GM12878 (cell line): ENCODE measurements at regions not wholly inside any gene's neighbourhood (a gene's known extent, or its start where the extent isn't known, plus 50 kb on each side); places are given as distances from the start of the nearest gene placed in this dataset.

Experiments
- ATAC-seq: fragments of 200-7000 bp; cut with Tn5 transposase; 3 replicates; pipeline ENCODE4 v1.9.1; 2020; ENCODE audit warnings: mild to moderate bottlenecking, moderate library complexity
- BruUV-seq: library from RNA; stranded (reverse); fragments of 400-500 nt; replicated peaks from 2 replicates; lab custom pipeline; 2021; lab: Mats Ljungman, UMichigan
- CTCF ChIA-PET: fragments of 300-600 bp; sonication (Branson Sonifier 250); formaldehyde crosslinking; extraction: SDS; loops from one replicate; lab custom pipeline; 2021; ENCODE audit warnings: inconsistent platforms; lab: Yijun Ruan, JAX
- POLR2A ChIA-PET: fragments of 350-600 bp; formaldehyde crosslinking; extraction: SDS; loops from one replicate; lab custom pipeline; 2021; ENCODE audit warnings: inconsistent platforms; lab: Charles Lee
- RAD21 ChIA-PET: fragments of 300-600 bp; sonication (Branson Sonifier 250); formaldehyde crosslinking; loops from one replicate; lab custom pipeline; 2023; ENCODE audit warnings: antibody characterized with exemption; ENCODE audit not compliant: unreplicated experiment; lab: Charles Lee
- SMC1A ChIA-PET: fragments of 300-600 bp; sonication (Branson Sonifier 250); formaldehyde crosslinking; loops from one replicate; lab custom pipeline; 2023; ENCODE audit not compliant: unreplicated experiment, uncharacterized antibody; lab: Charles Lee
- DNase-seq: peaks from one replicate; pipeline ENCODE4 v3.0.0-alpha.2; 2011; ENCODE audit warnings: low read depth, low spot score
- FAIRE-seq: peaks from 3 replicates; lab custom pipeline; 2011; peaks lifted over from hg19 to GRCh38; lab: Jason Lieb, UNC
- H2AFZ ChIP-seq: 2 replicates; pipeline ENCODE4 v1.6.0; 2011; ENCODE audit warnings: low read depth, low read length, control low read depth; ENCODE audit not compliant: control insufficient read depth
- H3K27ac ChIP-seq: 2 replicates; pipeline ENCODE4 v1.5.1; 2011; ENCODE audit warnings: control low read depth; ENCODE audit not compliant: control insufficient read depth, insufficient read depth
- H3K27me3 ChIP-seq, 2 experiments: replicated peaks in 1 of 2; 2 replicates each; pipeline versions ENCODE4 v1.6.0 to v1.6.1; 2011; ENCODE audit warnings: low read length in 1 of 2; ENCODE audit not compliant: control insufficient read depth in 2 of 2, insufficient read depth in 2 of 2
- H3K36me3 ChIP-seq, 2 experiments: 2 replicates each; pipeline ENCODE4 v1.5.1; 2011; ENCODE audit warnings: low read length in 1 of 2; ENCODE audit not compliant: control insufficient read depth in 2 of 2, insufficient read depth in 2 of 2
- H3K4me1 ChIP-seq: 2 replicates; pipeline ENCODE4 v1.6.1; 2011; ENCODE audit warnings: mild to moderate bottlenecking, low read length, moderate library complexity, mixed read lengths; ENCODE audit not compliant: control insufficient read depth, insufficient read depth
- H3K4me2 ChIP-seq: 2 replicates; pipeline ENCODE4 v1.6.0; 2011; ENCODE audit warnings: control low read depth; ENCODE audit not compliant: control insufficient read depth, insufficient read depth
- H3K4me3 ChIP-seq: fragments of 200-600 bp; sonication (generic); 2 replicates; pipeline ENCODE4 v1.5.1; 2016
- H3K79me2 ChIP-seq: 2 replicates; pipeline ENCODE4 v1.6.0; 2011; ENCODE audit warnings: low read length; ENCODE audit not compliant: control insufficient read depth, insufficient read depth
- H3K9ac ChIP-seq: 2 replicates; pipeline ENCODE4 v1.8.0; 2011; ENCODE audit warnings: low read length, control low read depth, mixed read lengths; ENCODE audit not compliant: control insufficient read depth, insufficient read depth
- H3K9me3 ChIP-seq: replicated peaks from 3 replicates; pipeline ENCODE4 v1.5.1; 2011; ENCODE audit warnings: mild to moderate bottlenecking, low read length; ENCODE audit not compliant: control insufficient read depth, insufficient read depth
- H4K20me1 ChIP-seq: 2 replicates; pipeline ENCODE4 v1.6.0; 2011; ENCODE audit not compliant: control insufficient read depth, insufficient read depth
- CBX5 ChIP-seq: sonication (generic); IDR thresholded peaks from 2 replicates; pipeline ENCODE4 v1.6.1; 2016; ENCODE audit warnings: low read depth, moderate library complexity, mild to moderate bottlenecking, inconsistent platforms
- CHD1 ChIP-seq: IDR thresholded peaks from 2 replicates; pipeline ENCODE4 v1.6.1; 2012; ENCODE audit warnings: low read depth, low read length, improper control_type of control experiment
- E2F4 ChIP-seq: IDR thresholded peaks from 2 replicates; pipeline ENCODE4 v1.6.1; 2012; ENCODE audit warnings: low read depth, low read length, improper control_type of control experiment
- GABPA ChIP-seq: IDR thresholded peaks from 2 replicates; pipeline ENCODE4 v1.6.1; 2014; ENCODE audit warnings: antibody characterized with exemption, low read depth, mild to moderate bottlenecking, inconsistent platforms
- KAT2A ChIP-seq: conservative IDR thresholded peaks from 2 replicates; pipeline ENCODE4 v1.6.1; 2011; ENCODE audit warnings: low read depth, low read length; ENCODE audit not compliant: control insufficient read depth
- NBN ChIP-seq: fragments of 450-650 bp; IDR thresholded peaks from 2 replicates; pipeline ENCODE4 v1.6.1; 2016
- RAD51 ChIP-seq: fragments of 450-650 bp; IDR thresholded peaks from 2 replicates; pipeline ENCODE4 v1.6.1; 2016; ENCODE audit warnings: moderate library complexity, mild to moderate bottlenecking, inconsistent platforms
- RB1 ChIP-seq: fragments of 450-650 bp; formaldehyde crosslinking; IDR thresholded peaks from 2 replicates; pipeline ENCODE4 v1.6.1; 2017; ENCODE audit warnings: mild to moderate bottlenecking, borderline replicate concordance
- SIN3A ChIP-seq: IDR thresholded peaks from 2 replicates; pipeline ENCODE4 v1.6.1; 2012; ENCODE audit warnings: low read depth, low read length, improper control_type of control experiment
- SIX5 ChIP-seq: IDR thresholded peaks from 2 replicates; pipeline ENCODE4 v1.6.1; 2011; ENCODE audit warnings: mild to moderate bottlenecking, low read depth, low read length, moderate library complexity; ENCODE audit not compliant: severe bottlenecking
- whole genome bisulfite sequencing: methylation state at CpG from one replicate; pipeline ENCODE4 v1.1.6; 2016; ENCODE audit warnings: low lambda C conversion rate; ENCODE audit not compliant: insufficient replicate concordance, insufficient coverage; ENCODE audit errors: missing lambda C conversion rate; 5-methylcytosine and 5-hydroxymethylcytosine counted together
- in situ Hi-C: fragments of 300-500 bp; cut with MboI; formaldehyde crosslinking; loops from 9 replicates; pipeline ENCODE4 v1.14.3; 2018; ENCODE audit warnings: mixed read lengths
- intact Hi-C: fragments of 100-400 bp; cut with micrococcal nuclease; formaldehyde crosslinking; loops from one replicate; pipeline ENCODE4 v1.14.2; 2022; ENCODE audit not compliant: unreplicated experiment
- TF ChIP-seq, protein P1 (sequence below): fragments of 450-650 bp; IDR thresholded peaks from 2 replicates; pipeline ENCODE4 v1.6.1; 2017; ENCODE audit warnings: mild to moderate bottlenecking, moderate library complexity

- ChIA-PET CTCF (no interaction called here), POLR2A (no interaction called here), RAD21 (no interaction called here), SMC1A (no interaction called here)
- no peak for TF ChIP-seq CHD1
- no peak for TF ChIP-seq KAT2A
- TF ChIP-seq, protein P1, sequence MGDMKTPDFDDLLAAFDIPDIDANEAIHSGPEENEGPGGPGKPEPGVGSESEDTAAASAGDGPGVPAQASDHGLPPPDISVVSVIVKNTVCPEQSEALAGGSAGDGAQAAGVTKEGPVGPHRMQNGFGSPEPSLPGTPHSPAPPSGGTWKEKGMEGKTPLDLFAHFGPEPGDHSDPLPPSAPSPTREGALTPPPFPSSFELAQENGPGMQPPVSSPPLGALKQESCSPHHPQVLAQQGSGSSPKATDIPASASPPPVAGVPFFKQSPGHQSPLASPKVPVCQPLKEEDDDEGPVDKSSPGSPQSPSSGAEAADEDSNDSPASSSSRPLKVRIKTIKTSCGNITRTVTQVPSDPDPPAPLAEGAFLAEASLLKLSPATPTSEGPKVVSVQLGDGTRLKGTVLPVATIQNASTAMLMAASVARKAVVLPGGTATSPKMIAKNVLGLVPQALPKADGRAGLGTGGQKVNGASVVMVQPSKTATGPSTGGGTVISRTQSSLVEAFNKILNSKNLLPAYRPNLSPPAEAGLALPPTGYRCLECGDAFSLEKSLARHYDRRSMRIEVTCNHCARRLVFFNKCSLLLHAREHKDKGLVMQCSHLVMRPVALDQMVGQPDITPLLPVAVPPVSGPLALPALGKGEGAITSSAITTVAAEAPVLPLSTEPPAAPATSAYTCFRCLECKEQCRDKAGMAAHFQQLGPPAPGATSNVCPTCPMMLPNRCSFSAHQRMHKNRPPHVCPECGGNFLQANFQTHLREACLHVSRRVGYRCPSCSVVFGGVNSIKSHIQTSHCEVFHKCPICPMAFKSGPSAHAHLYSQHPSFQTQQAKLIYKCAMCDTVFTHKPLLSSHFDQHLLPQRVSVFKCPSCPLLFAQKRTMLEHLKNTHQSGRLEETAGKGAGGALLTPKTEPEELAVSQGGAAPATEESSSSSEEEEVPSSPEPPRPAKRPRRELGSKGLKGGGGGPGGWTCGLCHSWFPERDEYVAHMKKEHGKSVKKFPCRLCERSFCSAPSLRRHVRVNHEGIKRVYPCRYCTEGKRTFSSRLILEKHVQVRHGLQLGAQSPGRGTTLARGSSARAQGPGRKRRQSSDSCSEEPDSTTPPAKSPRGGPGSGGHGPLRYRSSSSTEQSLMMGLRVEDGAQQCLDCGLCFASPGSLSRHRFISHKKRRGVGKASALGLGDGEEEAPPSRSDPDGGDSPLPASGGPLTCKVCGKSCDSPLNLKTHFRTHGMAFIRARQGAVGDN, result no peak
- TF ChIP-seq RB1, result no peak
- no peak for TF ChIP-seq GABPA
- no peak for TF ChIP-seq E2F4
- TF ChIP-seq NBN, result no peak
- TF ChIP-seq SIN3A, result no peak
- TF ChIP-seq RAD51, result no peak
- no peak for TF ChIP-seq SIX5
- TF ChIP-seq CBX5, result no peak
- intact Hi-C loops (no loop called here), in situ Hi-C loops (no loop called here)
- ATAC-seq, result no peak
- Histone ChIP-seq H3K9ac (no peak overlapping the region), H3K9me3 (no peaks in the 10 kb centered on the region; the same call in 2 of the 3 replicates), H3K79me2 (no peaks in the 10 kb centered on the region), H3K4me3 (no peak overlapping the region), H3K27ac (no peak overlapping the region), H4K20me1 (no peaks in the 10 kb centered on the region), H3K4me2 (no peak overlapping the region), H3K36me3 (no peaks in the 10 kb centered on the region), H2AFZ (no peak overlapping the region), H3K4me1 (no peaks in the 10 kb centered on the region), H3K27me3 (no peaks in the 10 kb centered on the region)
- FAIRE-seq, result no peak
- no peak for DNase-seq
- no TSS peak for BruUV-seq
- WGBS, result 61% methylated on average over 25 of the region's 25 CpGs
These were observed 85.4 kb downstream of the SIK1 start for GRCh38 chr21:43341378-43342161.
